ENCODE measurements at regions not wholly inside any gene's neighbourhood (a gene's known extent, or its start where the extent isn't known, plus 50 kb on each side); places are given as distances from the start of the nearest gene placed in this dataset.

- DNase-seq (ENCODE audit: low read depth in 2 of 2): no peak
Measured at GRCh38 chr10:128421371-128422160, 295.3 kb upstream of the MKI67 start.

GRCh38 chr10:128422190-128422589, 296.0 kb upstream of the MKI67 start:
- DNase-seq (ENCODE audit: low read depth in 2 of 2): no peak

- DNase-seq (ENCODE audit: low read depth in 2 of 2): no peak
Measured at GRCh38 chr10:128422999-128423398, 296.8 kb upstream of the MKI67 start.

- no peak for DNase-seq (ENCODE audit: low read depth in 2 of 2)
Measured at GRCh38 chr10:128429321-128429720, 303.1 kb upstream of the MKI67 start.

GRCh38 chr10:128429835-128430513, 303.8 kb upstream of the MKI67 start:
- no peak for DNase-seq (ENCODE audit: low read depth in 2 of 2)

- no peak for DNase-seq (ENCODE audit: low read depth in 2 of 2)
Measured at GRCh38 chr10:128431083-128431482, 304.9 kb upstream of the MKI67 start.

GRCh38 chr10:128431506-128431905, 305.3 kb upstream of the MKI67 start:
- DNase-seq (ENCODE audit: low read depth in 2 of 2): no peak

- DNase-seq (ENCODE audit: low read depth in 2 of 2): no peak
Measured at GRCh38 chr10:128432011-128432410, 305.8 kb upstream of the MKI67 start.

- no peak for DNase-seq (ENCODE audit: low read depth in 2 of 2)
Measured at GRCh38 chr10:128432423-128432822, 306.2 kb upstream of the MKI67 start.

GRCh38 chr10:128435811-128436210, 309.6 kb upstream of the MKI67 start:
- no peak for DNase-seq (ENCODE audit: low read depth in 2 of 2)

GRCh38 chr10:128437786-128438345, 311.6 kb upstream of the MKI67 start:
- DNase-seq (ENCODE audit: low read depth in 2 of 2): no peak

- no peak for DNase-seq (ENCODE audit: low read depth in 2 of 2)
Measured at GRCh38 chr10:128438417-128439063, 312.3 kb upstream of the MKI67 start.

- no peak for DNase-seq (ENCODE audit: low read depth in 2 of 2)
Measured at GRCh38 chr10:128440513-128441160, 314.4 kb upstream of the MKI67 start.

- no peak for DNase-seq (ENCODE audit: low read depth in 2 of 2)
Measured at GRCh38 chr10:128443925-128444518, 317.8 kb upstream of the MKI67 start.

- DNase-seq (ENCODE audit: low read depth in 2 of 2): no peak
Measured at GRCh38 chr10:128448796-128449195, 322.6 kb upstream of the MKI67 start.

GRCh38 chr10:128451879-128452278, 325.7 kb upstream of the MKI67 start:
- DNase-seq (ENCODE audit: low read depth in 2 of 2): no peak

GRCh38 chr10:128456271-128456670, 330.0 kb upstream of the MKI67 start:
- DNase-seq (ENCODE audit: low read depth in 2 of 2): no peak

- DNase-seq (ENCODE audit: low read depth in 2 of 2): no peak
Measured at GRCh38 chr10:128457136-128457535, 330.9 kb upstream of the MKI67 start.

GRCh38 chr10:128461991-128462390, 335.8 kb upstream of the MKI67 start:
- no peak for DNase-seq (ENCODE audit: low read depth in 2 of 2)

- no peak for DNase-seq (ENCODE audit: low read depth in 2 of 2)
Measured at GRCh38 chr10:128462844-128463243, 336.6 kb upstream of the MKI67 start.

GRCh38 chr10:128463991-128464760, 338.0 kb upstream of the MKI67 start:
- DNase-seq (ENCODE audit: low read depth in 2 of 2): no peak
